Upper lobe of right lung (tissue), 1 donor: ENCODE measurements at regions not wholly inside any gene's neighbourhood (a gene's known extent, or its start where the extent isn't known, plus 50 kb on each side); places are given as distances from the start of the nearest gene placed in this dataset.
"Not testable (repeated sequence)": the region's sequence is repeated elsewhere in the genome, so short reads cannot be mapped to it uniquely, and the experiment has no call there.

Source experiments
- ATAC-seq: fragments of 200-7000 bp; cut with Tn5 transposase; one replicate; pipeline ENCODE4 v1.9.1; 2020; ENCODE audit warnings: mild to moderate bottlenecking, moderate library complexity
- DNase-seq: peaks from one replicate; pipeline ENCODE4 v3.0.0-alpha.2; 2020
- H3K27ac ChIP-seq: fragments of 200-600 bp; one replicate; pipeline ENCODE4 v1.8.0; 2022
- H3K27me3 ChIP-seq: fragments of 200-600 bp; one replicate; pipeline ENCODE4 v1.8.0; 2022; ENCODE audit warnings: mild to moderate bottlenecking
- H3K36me3 ChIP-seq: fragments of 200-600 bp; one replicate; pipeline ENCODE4 v1.8.0; 2022
- H3K4me1 ChIP-seq: fragments of 200-600 bp; one replicate; pipeline ENCODE4 v1.8.0; 2022
- H3K4me3 ChIP-seq: fragments of 200-600 bp; one replicate; pipeline ENCODE4 v1.8.0; 2022; ENCODE audit warnings: mild to moderate bottlenecking
- H3K9me3 ChIP-seq: fragments of 200-600 bp; one replicate; pipeline ENCODE4 v1.8.0; 2022
- intact Hi-C: fragments of 100-400 bp; cut with DNase I; formaldehyde crosslinking; loops from one replicate; pipeline ENCODE4 v1.11.0; 2022
- TF ChIP-seq, protein P1 (sequence below): fragments of 200-600 bp; IDR thresholded peaks from one replicate; pipeline ENCODE4 v1.8.0; 2022; ENCODE audit warnings: antibody characterized with exemption
- donor health status: DM: no; HTN: yes; CAD: no; lungs with severe emphysema.

DNA sequence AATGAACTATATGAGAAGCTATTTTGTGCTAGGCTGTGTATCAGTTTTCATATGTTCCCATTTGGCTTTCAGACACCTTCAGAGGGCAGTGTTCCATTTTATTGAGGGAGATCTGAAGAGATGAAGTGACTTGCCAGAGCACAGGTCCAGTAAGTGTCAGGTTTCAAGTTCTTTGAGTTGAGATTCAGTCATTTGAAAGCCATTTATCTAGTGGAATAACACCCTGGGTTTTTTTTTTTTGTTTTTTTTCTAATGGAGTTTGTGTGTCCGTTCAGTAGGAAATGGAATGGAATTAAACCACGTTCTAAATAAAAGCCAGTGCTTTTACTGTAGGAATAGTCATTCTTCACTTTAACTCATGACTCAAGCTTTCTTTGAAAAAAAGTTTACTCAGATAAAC lies 652.9 kb upstream of the USP24 start:
- Histone ChIP-seq H3K27ac (no peak overlapping the region), H3K27me3 (no peaks in the 10 kb centered on the region), H3K4me1 (peaks cover 6% of the 10 kb centered on the region), H3K4me3 (no peak overlapping the region), H3K36me3 (no peaks in the 10 kb centered on the region), H3K9me3 (no peaks in the 10 kb centered on the region)
- DNase-seq (no peak), ATAC-seq (no peak)
- TF ChIP-seq, protein P1, sequence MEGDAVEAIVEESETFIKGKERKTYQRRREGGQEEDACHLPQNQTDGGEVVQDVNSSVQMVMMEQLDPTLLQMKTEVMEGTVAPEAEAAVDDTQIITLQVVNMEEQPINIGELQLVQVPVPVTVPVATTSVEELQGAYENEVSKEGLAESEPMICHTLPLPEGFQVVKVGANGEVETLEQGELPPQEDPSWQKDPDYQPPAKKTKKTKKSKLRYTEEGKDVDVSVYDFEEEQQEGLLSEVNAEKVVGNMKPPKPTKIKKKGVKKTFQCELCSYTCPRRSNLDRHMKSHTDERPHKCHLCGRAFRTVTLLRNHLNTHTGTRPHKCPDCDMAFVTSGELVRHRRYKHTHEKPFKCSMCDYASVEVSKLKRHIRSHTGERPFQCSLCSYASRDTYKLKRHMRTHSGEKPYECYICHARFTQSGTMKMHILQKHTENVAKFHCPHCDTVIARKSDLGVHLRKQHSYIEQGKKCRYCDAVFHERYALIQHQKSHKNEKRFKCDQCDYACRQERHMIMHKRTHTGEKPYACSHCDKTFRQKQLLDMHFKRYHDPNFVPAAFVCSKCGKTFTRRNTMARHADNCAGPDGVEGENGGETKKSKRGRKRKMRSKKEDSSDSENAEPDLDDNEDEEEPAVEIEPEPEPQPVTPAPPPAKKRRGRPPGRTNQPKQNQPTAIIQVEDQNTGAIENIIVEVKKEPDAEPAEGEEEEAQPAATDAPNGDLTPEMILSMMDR = no peak
- intact Hi-C loops = no loop called here

DNA sequence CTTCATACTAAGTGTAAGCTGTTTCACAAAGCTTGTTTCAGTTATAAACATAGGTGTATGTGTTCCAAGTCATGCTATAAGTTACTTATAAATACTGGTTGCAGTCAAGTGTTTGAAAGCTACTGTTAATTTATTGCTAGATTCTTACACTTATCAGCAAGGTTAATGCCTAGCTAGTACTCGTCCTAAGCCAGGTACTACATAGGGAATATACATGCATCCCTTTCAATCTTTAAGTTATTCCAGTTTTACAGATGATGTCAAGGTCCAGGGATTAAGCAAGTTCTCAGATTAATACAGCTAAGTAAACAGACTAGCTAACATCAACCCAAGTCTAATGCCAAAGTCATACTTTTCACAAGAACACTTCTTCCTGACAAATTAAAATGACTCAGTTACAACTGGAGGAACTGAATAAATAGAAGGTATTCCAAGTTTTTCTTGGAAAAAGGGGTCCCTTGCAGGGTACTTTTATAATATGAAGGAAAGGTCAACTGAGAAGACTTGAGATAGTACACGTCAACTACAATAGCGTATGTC lies 652.2 kb upstream of the USP24 start:
- DNase-seq (no peak), ATAC-seq (no peak)
- H3K27me3 ChIP-seq = no peaks in the 10 kb centered on the region
- H3K36me3 ChIP-seq = no peaks in the 10 kb centered on the region
- TF ChIP-seq, protein P1 = no peak
- H3K4me3 ChIP-seq = no peak overlapping the region
- H3K9me3 ChIP-seq = no peaks in the 10 kb centered on the region
- intact Hi-C loops = no loop called here
- H3K27ac ChIP-seq = no peak overlapping the region
- peaks cover 6% of the 10 kb centered on the region for H3K4me1 ChIP-seq

DNA sequence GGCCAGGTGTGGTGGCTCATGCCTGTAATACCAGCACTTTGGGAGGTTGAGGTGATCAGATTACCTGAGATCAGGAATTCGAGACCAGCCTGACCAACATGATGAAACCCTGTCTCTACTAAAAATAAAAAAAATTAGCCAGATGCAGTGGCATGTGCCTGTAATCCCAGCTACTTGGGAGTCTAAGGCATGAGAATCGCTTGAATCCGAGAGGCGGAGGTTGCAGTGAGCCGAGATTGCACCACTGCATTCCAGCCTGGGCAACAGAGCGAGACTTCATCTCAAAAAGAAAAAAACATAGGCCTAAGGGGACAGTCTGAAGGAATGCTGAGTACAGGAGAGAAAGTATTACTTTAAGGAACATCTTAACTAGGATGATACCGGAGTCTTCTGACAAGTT lies 650.6 kb upstream of the USP24 start:
- H3K4me1 ChIP-seq, H3K4me3 ChIP-seq, H3K27ac ChIP-seq, H3K36me3 ChIP-seq, H3K27me3 ChIP-seq, DNase-seq, intact Hi-C loops, ATAC-seq, H3K9me3 ChIP-seq: not testable (repeated sequence)

DNA sequence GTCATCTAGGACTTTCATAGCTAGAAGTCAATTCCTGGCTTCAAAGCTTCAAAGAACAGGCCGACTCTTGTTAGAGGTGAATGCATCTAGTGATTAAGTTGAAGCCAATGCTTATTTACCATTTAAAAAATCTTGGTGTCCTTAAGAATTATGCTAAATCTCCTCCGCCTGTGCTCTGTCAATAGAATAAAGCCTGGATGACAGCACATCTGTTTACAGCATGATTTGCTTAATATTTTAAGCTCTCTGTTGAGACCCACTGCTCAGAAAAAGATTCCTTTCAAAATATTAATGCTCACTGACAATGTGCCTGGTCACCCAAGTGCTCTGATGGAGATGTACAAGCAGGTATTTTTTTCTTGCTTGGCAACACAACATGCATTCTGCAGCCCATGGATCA lies 649.1 kb upstream of the USP24 start:
- Histone ChIP-seq H3K36me3 (no peaks in the 10 kb centered on the region), H3K4me3 (no peak overlapping the region), H3K27me3 (no peaks in the 10 kb centered on the region), H3K27ac (no peak overlapping the region), H3K4me1 (peaks cover 6% of the 10 kb centered on the region), H3K9me3 (no peaks in the 10 kb centered on the region)
- intact Hi-C loops = no loop called here
- DNase-seq (no peak), ATAC-seq (no peak)
- TF ChIP-seq, protein P1 = no peak

DNA sequence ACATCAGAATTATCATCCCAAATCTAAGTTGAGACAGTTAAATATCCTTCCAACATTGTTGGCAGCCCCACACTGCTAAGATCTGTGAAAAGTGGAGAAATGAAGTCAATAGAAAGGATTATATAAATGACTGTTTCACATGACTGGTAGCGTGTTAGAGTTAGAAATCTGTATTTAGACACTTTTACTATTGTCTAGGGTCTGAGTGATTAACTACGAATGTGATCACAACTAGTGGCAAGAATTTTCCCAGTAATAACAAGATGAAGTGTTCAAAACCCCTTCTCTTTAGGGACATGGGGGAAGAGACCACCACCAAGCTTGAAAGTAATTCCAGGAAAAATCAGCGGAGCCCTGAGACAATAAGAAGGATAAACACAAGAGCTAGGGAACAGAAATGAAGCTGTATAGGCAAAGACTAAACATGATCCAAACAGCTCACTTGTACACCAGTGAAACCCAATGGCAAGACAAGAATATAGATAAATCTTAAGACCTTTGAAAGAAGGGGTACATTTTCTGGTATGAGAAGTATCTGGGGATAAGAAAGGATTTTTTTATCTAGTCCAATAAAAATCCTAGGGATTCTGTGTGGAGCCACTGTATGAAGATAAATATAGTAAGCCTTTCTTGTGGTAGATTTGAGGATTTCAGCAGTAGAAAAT lies 646.6 kb upstream of the USP24 start:
- ATAC-seq = no peak
- Histone ChIP-seq H3K36me3 (no peaks in the 10 kb centered on the region), H3K27me3 (no peaks in the 10 kb centered on the region), H3K27ac (no peak overlapping the region), H3K4me3 (no peak overlapping the region), H3K4me1 (no peaks in the 10 kb centered on the region), H3K9me3 (no peaks in the 10 kb centered on the region)
- no peak for DNase-seq
- intact Hi-C loops = no loop called here
- TF ChIP-seq, protein P1 = no peak

DNA sequence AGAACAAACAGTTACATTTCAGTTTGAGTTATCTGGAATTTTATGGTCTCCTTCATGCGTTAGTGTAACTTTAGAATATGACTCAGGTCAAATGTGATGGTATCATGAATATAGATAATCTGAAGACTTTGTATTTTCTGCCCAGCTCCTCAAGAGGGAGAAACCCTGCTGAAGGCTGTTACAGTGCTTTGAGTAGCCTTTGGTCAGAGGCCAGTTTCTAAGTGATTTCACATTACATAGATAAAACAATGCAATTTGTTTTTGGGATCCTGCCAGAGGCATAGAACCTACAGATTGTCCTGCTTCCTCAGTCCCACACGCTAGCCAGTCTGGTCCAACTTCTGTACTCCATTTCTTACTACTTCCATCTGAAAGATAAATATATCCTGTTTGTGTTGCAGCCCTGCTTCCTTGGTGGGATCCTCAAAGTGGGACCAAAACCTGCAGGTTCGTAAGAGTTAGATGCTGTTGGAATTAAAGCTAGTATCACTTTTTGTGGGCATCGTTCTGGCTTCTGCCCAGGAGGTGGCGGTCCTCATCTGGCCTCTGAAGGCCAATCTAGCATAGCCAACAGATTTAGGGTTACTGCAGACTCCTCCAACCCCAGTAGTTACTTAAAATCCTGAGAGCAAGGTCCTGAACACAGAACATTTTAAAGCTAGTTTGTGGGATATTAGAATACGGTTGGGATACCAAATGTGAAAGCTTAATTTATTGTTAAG lies 645.8 kb upstream of the USP24 start:
- H3K4me1 ChIP-seq = no peaks in the 10 kb centered on the region
- DNase-seq = no peak
- no peaks in the 10 kb centered on the region for H3K36me3 ChIP-seq
- H3K9me3 ChIP-seq = no peaks in the 10 kb centered on the region
- no peak for ATAC-seq
- no peaks in the 10 kb centered on the region for H3K27me3 ChIP-seq
- TF ChIP-seq, protein P1 = no peak
- intact Hi-C loops = no loop called here
- no peak overlapping the region for H3K4me3 ChIP-seq
- H3K27ac ChIP-seq = no peak overlapping the region
